Retinal pigment epithelial cell (primary cell): ENCODE measurements at regions not wholly inside any gene's neighbourhood (a gene's known extent, or its start where the extent isn't known, plus 50 kb on each side); places are given as distances from the start of the nearest gene placed in this dataset.
A peak's percentile ranks its signal among the peaks of the same experiment; 100 is the strongest.

Source experiments
- DNase-seq: peaks from one replicate; pipeline ENCODE4 v3.0.0-alpha.2; 2010; ENCODE audit warnings: low read depth
- H3K4me3 ChIP-seq: 2 replicates; pipeline ENCODE4 v1.5.1; 2011; ENCODE audit warnings: mild to moderate bottlenecking, low read length, control low read depth, moderate library complexity
- CTCF ChIP-seq: conservative IDR thresholded peaks from 2 replicates; pipeline ENCODE4 v1.5.1; 2011; ENCODE audit warnings: low read depth, low read length, control low read depth, inconsistent platforms

GRCh38 chr9:16025627-16026026 is 472.8 kb downstream of the CCDC171 start:
- no peak for TF ChIP-seq CTCF
- no peak for DNase-seq
- no peak overlapping the region for H3K4me3 ChIP-seq

DNA sequence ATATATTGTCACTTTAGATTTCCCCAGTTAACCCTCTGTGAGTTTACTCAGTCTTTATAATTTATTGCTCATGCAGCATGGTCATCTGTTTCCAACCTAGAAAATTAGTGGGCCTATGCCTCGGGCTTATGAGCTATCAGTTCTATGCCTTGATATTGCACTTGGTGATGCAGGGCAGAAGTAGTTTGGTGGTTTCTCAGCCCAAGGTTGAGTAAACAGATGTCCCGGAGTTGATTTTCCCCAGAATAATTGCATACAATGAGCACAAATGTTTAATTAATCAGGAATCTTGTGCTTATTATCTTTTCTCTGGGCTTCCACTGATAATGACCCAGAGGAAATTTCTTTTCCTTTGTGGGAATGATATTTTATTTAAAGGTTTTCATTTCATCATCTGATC is 474.0 kb downstream of the CCDC171 start:
- no peak overlapping the region for H3K4me3 ChIP-seq
- no peak for TF ChIP-seq CTCF
- DNase-seq, result no peak

DNA sequence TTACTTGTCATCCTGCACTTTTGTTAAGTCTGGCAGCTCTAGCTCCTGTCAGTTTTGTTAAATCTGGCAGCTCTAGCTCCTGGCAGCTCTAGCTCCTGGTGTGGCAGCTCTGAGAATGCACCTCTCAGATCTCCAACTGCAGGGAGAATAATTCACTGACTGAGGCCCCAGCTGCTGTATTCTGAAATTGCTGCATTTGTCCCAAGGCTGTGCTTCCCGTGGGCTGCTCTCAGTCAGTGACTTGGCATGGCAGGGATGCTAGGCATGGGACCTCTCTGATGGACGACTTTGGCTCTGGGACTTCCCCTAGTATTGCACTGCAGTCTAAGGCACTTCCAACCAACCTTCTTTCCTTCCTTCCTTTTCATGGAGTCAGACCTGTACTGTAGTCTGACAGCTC is 475.7 kb downstream of the CCDC171 start:
- H3K4me3 ChIP-seq, result no peak overlapping the region
- TF ChIP-seq CTCF, result no peak
- no peak for DNase-seq

DNA sequence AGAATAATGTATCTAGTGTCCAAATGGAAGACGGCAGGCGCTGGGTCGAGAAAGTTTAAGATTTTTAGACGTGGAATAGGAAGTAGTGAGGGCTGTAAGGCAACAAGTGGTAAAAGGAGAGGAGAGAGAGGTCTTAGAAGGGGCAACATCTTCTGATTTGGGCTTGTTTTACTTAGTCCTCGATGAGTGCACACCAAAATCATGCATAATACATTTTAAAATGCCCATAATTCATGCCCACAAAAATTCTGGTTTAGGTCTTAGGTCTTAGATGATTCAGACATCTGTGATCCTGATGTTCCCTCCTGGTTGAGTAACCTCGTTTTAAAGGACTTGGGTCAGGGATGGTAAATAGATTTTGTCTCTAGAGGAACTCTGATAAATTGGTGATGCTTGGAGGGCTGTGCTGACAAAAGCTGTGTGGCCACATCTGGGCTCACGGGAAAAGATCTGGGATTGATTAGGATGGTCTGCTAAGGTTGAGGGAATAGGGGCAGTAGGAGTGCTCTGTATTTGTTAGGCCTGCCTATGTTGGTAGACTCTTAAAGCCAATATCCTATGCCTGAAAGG is 476.3 kb downstream of the CCDC171 start:
- H3K4me3 ChIP-seq, result no peak overlapping the region
- TF ChIP-seq CTCF, result no peak
- DNase-seq, result no peak

DNA sequence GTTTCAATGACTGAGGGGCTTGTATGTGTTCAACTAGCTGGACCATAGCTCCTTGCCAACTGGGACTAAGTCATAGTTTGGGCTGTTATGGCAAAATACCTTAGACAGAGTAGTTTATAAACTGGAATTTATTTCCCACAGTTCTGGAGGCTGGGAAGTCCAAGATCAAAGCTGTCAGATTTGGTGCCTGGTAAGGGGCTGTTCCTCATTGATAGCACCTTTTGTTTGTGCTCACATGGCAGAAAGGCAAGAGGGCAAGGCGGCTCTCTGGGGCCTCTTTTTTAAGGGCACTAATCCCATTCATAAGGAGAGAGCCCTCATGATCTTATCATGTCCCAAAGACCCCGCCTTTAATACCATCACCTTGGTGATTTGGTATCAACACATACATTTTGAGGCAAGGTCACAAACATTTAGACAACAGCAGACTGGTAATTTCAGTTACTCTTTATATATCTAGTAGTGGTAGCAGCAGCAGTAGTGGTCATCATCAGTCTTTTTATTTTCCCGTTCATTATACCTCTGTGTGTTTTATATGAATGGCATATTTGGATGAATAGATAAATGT is 477.0 kb downstream of the CCDC171 start:
- no peak for DNase-seq
- TF ChIP-seq CTCF, result no peak
- H3K4me3 ChIP-seq, result no peak overlapping the region

DNA sequence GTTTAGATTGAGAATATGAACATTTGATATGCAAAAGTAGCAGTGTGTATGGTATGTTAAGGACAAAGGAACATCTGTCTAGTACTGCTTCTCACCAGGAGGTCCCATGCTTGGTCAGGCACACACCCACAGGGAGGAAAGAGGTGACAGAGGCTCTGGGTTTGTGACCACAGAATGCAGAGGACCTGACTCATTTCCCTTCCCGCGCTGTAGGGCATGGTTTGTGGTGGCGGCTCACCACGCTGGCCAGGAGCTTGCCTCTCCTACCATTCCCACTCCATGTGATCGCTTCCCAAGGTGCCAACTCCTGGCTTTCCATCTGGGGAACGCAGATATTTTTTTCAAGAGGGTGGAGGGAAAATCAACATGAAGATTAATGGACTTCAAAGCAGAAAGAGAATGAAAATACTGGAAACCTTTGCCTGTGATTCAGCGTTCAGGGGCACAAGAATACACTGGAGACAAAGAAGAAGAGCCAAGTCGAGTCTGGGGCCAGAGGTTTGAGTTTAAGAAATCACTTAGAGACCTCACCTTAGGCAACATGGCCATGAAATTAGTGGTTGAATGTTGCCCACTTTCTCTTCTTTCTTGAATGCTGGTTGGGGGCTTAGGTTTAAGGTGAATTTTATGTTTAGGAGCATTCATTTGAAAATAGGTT is 477.8 kb downstream of the CCDC171 start:
- no peak for TF ChIP-seq CTCF
- no peak overlapping the region for H3K4me3 ChIP-seq
- peak; percentile 46 for DNase-seq

DNA sequence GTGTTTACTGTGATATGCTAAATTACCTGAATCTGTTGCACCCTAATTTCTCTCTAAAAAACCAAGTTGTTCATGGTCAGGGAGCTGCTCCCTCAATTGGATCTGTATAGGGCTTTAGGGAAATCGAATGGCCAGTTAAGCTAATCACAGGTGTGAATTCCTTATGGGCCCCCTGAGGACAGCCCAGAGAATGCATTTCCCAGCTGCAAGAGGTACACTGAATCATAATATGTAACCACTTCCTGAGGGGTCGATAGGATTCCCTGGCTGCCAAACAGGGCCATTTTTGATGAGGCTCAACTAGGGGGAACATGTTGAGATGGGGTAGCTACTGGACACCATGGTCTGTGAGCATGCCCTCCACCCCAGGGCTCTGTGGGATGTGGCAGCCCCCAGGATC is 478.6 kb downstream of the CCDC171 start:
- DNase-seq, result no peak
- no peak for TF ChIP-seq CTCF
- H3K4me3 ChIP-seq, result no peak overlapping the region
